Stimulated activated CD4-positive, alpha-beta T cell treated with anti-CD3 and anti-CD28 coated beads, TNF-alpha, amount 100 ng/mL, for 48 hours (primary cell): ENCODE measurements at regions not wholly inside any gene's neighbourhood (a gene's known extent, or its start where the extent isn't known, plus 50 kb on each side); places are given as distances from the start of the nearest gene placed in this dataset.
"Not testable (repeated sequence)": the region's sequence is repeated elsewhere in the genome, so short reads cannot be mapped to it uniquely, and the experiment has no call there.

ENCODE experiments used
- DNase-seq, 3 donors: peaks; one replicate each; pipeline ENCODE4 v3.0.0-alpha.2; 2020; ENCODE audit warnings: low read depth in 3 of 3

GRCh38 chr1:55876276-55877060 lies 661.3 kb upstream of the USP24 start:
- DNase-seq = no peak

- no peak for DNase-seq
Measured at GRCh38 chr1:55870106-55870505, 654.9 kb upstream of the USP24 start.

- no peak for DNase-seq
Measured at GRCh38 chr1:55869065-55869464, 653.9 kb upstream of the USP24 start.

GRCh38 chr1:55868026-55868425 lies 652.9 kb upstream of the USP24 start:
- no peak for DNase-seq

GRCh38 chr1:55867304-55867843 lies 652.2 kb upstream of the USP24 start:
- DNase-seq = no peak

GRCh38 chr1:55865778-55866177 lies 650.6 kb upstream of the USP24 start:
- not testable (repeated sequence) for DNase-seq

- no peak for DNase-seq
Measured at GRCh38 chr1:55864251-55864650, 649.1 kb upstream of the USP24 start.

- DNase-seq = no peak
Measured at GRCh38 chr1:55861676-55862340, 646.6 kb upstream of the USP24 start.

- DNase-seq = no peak
Measured at GRCh38 chr1:55860798-55861519, 645.8 kb upstream of the USP24 start.

- no peak for DNase-seq
Measured at GRCh38 chr1:55860326-55860725, 645.2 kb upstream of the USP24 start.

- no peak for DNase-seq
Measured at GRCh38 chr1:55854911-55855310, 639.7 kb upstream of the USP24 start.

GRCh38 chr1:55848906-55849305 lies 633.7 kb upstream of the USP24 start:
- DNase-seq = no peak

- DNase-seq = no peak
Measured at GRCh38 chr1:55846051-55846450, 630.9 kb upstream of the USP24 start.

GRCh38 chr1:55844322-55844721 lies 629.2 kb upstream of the USP24 start:
- DNase-seq = no peak

- no peak for DNase-seq
Measured at GRCh38 chr1:55839626-55840025, 624.5 kb upstream of the USP24 start.

GRCh38 chr1:55839221-55839620 lies 624.1 kb upstream of the USP24 start:
- DNase-seq = no peak

- no peak for DNase-seq
Measured at GRCh38 chr1:55836086-55836485, 620.9 kb upstream of the USP24 start.

GRCh38 chr1:55833529-55834091 lies 618.4 kb upstream of the USP24 start:
- no peak for DNase-seq

GRCh38 chr1:55831759-55832158 lies 616.6 kb upstream of the USP24 start:
- DNase-seq = no peak

GRCh38 chr1:55828044-55828443 lies 612.9 kb upstream of the USP24 start:
- no peak for DNase-seq

- no peak for DNase-seq
Measured at GRCh38 chr1:55827350-55827749, 612.2 kb upstream of the USP24 start.
